GM21515 (cell line): ENCODE measurements at regions not wholly inside any gene's neighbourhood (a gene's known extent, or its start where the extent isn't known, plus 50 kb on each side); places are given as distances from the start of the nearest gene placed in this dataset.
A peak's percentile ranks its signal among the peaks of the same experiment; 100 is the strongest.
"Not testable (repeated sequence)": the region's sequence is repeated elsewhere in the genome, so short reads cannot be mapped to it uniquely, and the experiment has no call there.

ENCODE experiments used
- ATAC-seq: cut with Tn5 transposase; IDR thresholded peaks from one replicate; pipeline ENCODE4 v1.9.1; 2021; ENCODE audit not compliant: unreplicated experiment

DNA sequence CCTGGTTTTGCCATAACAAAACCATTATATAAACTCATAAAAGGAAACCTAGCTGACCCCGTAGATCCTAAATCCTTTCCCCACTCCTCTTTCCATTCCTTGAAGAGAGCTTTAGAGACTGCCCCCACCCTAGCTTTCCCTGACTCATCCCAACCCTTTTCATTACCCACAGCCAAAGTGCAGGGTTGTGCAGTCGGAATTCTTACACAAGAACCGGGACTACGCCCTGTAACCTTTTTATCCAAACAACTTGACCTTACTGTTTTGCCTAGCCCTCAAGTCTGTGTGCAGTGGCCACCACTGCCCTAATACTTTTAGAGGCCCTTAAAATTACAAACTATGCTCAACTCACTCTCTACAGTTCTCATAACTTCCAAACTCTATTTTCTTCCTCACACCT lies 116.0 kb upstream of the PTPN13 start:
- not testable (repeated sequence) for ATAC-seq

DNA sequence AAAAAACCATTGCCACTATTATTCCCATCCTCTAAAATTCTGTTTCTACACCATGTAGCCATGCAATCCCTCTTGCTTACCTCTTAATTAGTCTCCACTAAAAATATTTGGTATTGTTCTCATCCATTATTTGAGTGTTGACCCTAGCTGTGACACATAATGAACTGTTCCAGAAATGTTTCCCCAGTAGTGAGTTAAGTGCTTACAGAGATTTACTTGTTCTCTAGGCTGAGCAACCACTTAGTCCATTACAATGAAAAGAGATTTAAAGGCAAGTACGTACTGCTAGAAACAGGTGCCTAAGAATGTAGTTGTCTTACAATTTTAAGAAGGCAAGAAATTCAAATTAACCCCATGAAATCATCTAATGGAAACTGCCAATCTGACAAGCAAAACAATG lies 112.7 kb upstream of the PTPN13 start:
- ATAC-seq = no peak

DNA sequence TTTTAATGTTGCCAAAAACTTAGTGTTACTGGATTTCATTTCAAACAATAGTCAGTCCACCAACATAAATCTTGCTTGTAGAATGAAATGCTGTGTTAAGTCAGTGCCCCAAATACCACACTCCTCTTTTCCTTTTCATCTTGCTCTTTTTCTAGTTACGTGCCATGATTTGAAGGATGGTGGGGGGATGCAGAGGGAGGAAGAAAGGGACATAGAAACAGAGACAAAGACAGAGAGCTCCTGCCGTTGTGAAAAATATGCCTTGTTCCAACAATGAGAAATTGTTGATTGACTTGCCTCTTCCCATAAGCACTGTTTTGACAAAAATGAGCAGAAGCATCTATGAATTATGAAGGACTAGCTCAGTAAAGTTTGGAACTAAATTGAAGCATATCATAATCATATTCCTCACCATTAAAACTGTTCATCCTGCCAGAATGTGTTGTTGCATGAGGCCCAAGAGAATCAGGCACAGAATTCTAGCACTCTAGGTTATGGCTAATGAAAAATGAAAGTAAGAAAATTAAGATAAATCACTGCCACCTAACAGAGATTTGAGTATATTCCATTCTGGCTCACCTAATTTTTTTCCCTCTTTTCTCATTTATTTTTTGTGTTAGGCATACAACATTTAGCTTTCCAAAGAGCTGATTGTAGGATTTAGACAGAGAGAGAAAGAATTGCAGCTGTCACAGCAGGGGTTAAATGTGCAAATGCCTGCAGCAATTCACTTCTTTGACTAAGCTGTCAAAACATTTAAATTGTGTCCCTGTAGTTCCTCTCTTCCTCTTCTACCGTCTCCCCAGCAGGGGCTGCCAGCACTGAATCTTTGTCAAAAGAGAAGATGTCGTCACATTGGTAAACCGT lies 111.6 kb upstream of the PTPN13 start:
- ATAC-seq = no peak

- ATAC-seq = no peak
Measured at GRCh38 chr4:86483173-86483490, 111.0 kb upstream of the PTPN13 start.

DNA sequence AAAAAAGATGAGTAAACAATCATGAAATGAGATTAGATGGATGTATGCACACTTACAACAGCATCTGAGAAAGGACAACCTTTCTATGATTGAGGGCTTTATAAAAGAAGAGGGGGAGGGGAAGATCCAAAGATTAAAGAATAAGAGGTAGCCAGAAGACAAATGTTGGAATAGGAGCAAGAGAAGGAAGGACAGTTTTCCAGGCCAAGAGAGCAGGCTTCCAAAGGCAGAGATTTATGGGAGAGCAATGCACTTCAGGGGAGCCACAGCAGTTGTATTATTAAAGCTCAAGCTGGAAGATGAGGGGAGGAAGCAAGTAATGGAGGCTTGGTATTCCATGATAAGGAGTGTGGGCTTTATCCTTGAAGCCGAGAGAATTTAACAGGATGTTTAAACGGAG lies 110.3 kb upstream of the PTPN13 start:
- no peak for ATAC-seq

GRCh38 chr4:86484241-86484640 lies 109.9 kb upstream of the PTPN13 start:
- ATAC-seq = peak; percentile 48

DNA sequence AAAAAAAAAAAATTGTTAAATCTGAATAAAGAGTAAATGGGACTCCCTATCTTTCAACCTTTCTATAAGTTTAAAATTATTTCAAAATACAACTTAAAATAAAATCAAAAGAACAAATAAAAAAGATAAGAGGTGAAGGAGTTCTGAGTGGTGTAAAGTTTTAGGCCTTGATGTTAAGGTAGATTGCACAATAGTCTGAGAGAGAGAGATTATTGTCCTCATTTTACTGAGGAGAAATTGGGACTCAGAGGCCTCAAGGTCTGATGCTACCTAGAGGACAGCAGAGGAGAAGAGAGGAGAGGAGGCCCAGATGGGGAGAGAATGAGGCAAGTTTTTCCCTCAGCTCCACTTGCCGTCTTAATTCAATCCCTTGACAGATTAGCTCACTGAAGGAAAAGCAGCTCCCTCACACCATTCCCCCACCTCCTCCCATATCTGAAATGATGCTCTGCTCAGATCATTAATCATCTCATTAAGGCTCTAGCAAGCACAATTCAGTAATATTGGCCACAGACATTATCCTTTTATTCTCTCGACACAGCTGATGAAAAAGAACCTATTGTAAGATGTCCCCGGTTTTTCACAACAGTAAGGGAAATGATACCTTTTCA lies 106.3 kb upstream of the PTPN13 start:
- ATAC-seq = no peak

- ATAC-seq = no peak
Measured at GRCh38 chr4:86493460-86493859, 100.7 kb upstream of the PTPN13 start.

DNA sequence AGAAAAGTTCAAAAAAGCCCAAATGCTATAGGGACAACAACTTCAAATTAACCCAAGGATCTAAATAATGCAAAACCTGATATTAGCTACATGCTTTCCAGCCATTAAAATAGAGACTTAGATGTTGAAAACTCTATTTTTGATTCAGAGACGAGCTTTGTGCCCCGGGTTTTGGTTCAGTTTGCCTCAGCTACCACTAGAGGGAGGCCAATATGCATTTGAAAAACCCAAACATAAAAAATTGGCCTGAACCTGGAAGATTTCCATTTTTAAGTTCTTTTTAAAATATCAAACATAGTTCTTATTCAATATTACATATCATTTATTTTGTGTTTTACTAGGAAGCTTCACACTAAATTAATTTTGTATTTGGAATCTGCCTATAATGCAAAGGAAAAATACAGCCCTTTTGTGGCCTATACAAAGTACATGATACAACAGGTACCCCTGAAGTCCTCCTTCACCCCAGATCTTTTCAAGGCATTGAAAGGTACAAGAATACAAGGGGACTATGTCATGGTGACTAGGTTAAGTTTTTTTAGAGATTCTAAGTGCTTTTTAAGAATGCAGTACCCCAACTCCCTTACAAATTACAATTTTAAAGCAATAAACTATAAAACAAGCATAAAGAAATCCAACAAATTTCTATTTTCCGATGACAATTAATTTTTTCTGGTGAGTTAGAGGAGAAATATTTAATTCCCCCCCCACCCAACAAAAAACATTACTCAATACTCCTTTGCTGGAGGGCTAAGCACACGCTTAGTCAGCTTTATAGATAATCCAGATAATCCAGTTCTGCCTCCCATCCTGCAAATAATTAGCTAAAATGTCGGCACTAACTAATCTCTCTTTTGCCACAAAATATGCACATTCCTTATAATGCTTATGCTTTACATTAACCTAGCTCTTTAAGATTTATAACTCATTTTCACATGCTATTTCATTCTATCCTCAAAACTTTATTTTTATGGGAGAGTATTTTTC lies 97.7 kb upstream of the PTPN13 start:
- ATAC-seq = no peak

- no peak for ATAC-seq
Measured at GRCh38 chr4:86497131-86497530, 97.0 kb upstream of the PTPN13 start.

- peak; percentile 88 for ATAC-seq
Measured at GRCh38 chr4:86497980-86498862, 95.9 kb upstream of the PTPN13 start.

GRCh38 chr4:86498863-86499166 lies 95.3 kb upstream of the PTPN13 start:
- ATAC-seq = no peak

DNA sequence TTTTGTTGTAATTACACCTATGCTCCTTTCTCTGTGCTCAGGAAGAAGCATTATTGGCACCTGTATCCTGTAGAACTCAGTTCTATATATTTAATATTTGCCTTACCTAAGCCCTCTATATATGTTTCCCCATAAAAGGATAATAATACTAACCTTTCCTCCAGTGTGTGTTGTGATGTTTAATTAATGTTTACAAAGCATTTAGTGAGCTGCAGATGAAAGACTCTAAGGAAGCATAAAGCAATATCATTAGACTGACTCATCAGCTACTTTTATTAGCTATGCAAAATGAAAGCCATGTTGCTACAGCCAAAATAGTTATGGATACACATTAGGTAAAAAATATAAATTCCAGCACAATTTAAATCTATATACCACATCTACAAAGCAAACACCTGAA lies 93.6 kb upstream of the PTPN13 start:
- no peak for ATAC-seq

GRCh38 chr4:86502081-86502480 lies 92.0 kb upstream of the PTPN13 start:
- no peak for ATAC-seq

GRCh38 chr4:86506591-86506990 lies 87.5 kb upstream of the PTPN13 start:
- no peak for ATAC-seq

DNA sequence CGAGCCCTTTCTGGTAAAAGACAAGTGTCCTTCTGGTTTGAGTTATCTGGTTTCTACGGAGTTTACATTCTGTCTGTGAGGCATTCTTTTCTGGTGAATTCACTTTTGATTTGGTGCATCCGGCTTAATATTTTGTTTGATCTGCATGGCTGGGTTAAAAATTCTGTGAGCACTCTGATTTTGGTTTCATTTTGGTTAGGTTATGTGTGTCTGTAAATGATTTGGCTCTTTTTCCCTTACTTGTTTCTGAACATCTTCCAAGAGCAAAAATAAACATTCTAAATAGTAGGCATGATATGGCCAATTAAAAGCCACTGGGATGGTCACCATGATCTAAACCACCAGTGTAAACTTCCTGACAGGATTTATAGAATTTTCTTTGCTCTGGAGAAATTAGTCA lies 85.7 kb upstream of the PTPN13 start:
- no peak for ATAC-seq

DNA sequence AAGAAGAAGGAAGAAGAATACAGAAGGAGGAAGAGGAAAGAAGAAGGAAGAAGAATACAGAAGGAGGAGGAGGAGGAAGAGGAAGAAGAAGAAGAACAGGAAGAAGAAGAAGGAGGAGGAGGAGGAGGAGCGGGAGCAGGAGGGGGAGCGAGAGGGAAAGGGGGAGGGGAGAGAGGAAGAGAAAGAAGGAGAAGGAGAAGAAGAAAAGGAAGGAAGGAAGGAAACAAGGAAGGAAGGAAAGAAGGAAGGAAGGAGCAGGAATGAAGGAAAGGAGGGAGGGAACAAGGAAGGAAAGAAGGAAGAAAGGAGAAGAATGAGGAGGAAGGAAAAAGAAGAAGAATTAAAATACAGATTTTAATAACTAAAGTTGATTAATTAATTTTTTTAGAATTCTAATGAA lies 82.5 kb upstream of the PTPN13 start:
- ATAC-seq = no peak

GRCh38 chr4:86512631-86513030 lies 81.5 kb upstream of the PTPN13 start:
- no peak for ATAC-seq

DNA sequence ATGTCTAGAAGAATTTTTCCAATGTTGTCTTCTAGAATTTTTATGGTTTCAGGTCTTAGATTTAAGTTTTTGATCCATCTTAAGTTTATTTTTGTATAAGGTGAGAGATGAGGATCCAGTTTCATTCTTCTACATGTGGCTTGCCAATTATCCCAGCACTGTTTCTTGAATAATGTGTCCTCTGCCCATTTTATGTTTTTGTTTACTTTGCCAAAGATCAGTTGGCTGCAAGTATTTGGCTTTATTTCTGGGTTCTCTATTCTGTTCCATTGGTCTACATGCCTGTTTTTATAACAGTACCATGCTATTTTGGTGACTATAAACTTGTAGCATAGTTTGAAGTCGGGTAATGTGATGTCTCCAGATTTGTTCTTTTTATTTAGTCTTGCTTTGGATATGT lies 78.2 kb upstream of the PTPN13 start:
- ATAC-seq = not testable (repeated sequence)

GRCh38 chr4:86521373-86521969 lies 72.6 kb upstream of the PTPN13 start:
- no peak for ATAC-seq
